Natural killer cell (primary cell): ENCODE measurements at regions not wholly inside any gene's neighbourhood (a gene's known extent, or its start where the extent isn't known, plus 50 kb on each side); places are given as distances from the start of the nearest gene placed in this dataset.

Source experiments
- ATAC-seq, 3 donors: fragments of 150-1000 bp in 2 of 3; fragments of 200-7000 bp in 1 of 3; cut with Tn5 transposase; 1 replicate in 1 of 3; 2 replicates in 2 of 3; pipeline ENCODE4 v1.10.0; 2021; ENCODE audit warnings: mild to moderate bottlenecking in 2 of 3, moderate library complexity in 2 of 3
- DNase-seq, 2 donors: peaks; one replicate each; pipeline versions ENCODE4 v3.0.0 to v3.0.0-alpha.2; 2013 to 2021; ENCODE audit warnings: mixed read lengths in 1 of 2
- H3K27ac ChIP-seq: one replicate; pipeline ENCODE4 v1.5.1; 2013; ENCODE audit warnings: mild to moderate bottlenecking, low read length
- H3K27me3 ChIP-seq: one replicate; pipeline ENCODE4 v1.6.1; 2013; ENCODE audit warnings: low read length; ENCODE audit not compliant: control insufficient read depth, insufficient read depth
- H3K36me3 ChIP-seq: one replicate; pipeline ENCODE4 v1.6.1; 2013; ENCODE audit warnings: low read length; ENCODE audit not compliant: control insufficient read depth, insufficient read depth
- H3K4me1 ChIP-seq: one replicate; pipeline ENCODE4 v1.6.1; 2013; ENCODE audit warnings: low read length; ENCODE audit not compliant: control insufficient read depth, insufficient read depth
- H3K4me3 ChIP-seq: one replicate; pipeline ENCODE4 v1.5.1; 2013; ENCODE audit warnings: low read length
- H3K9me3 ChIP-seq: one replicate; pipeline ENCODE4 v1.6.1; 2013; ENCODE audit warnings: low read length; ENCODE audit not compliant: control insufficient read depth, insufficient read depth
- H3K27ac Mint-ChIP-seq, 2 donors: one replicate each; pipeline ENCODE4 v1.8.0; 2022; ENCODE audit warnings: mild to moderate bottlenecking in 2 of 2, mixed read lengths in 2 of 2, moderate library complexity in 1 of 2
- H3K27me3 Mint-ChIP-seq, 2 donors: one replicate each; pipeline ENCODE4 v1.8.0; 2022; ENCODE audit warnings: low read depth in 2 of 2, mixed read lengths in 2 of 2
- H3K36me3 Mint-ChIP-seq: one replicate; pipeline ENCODE4 v1.8.0; 2022; ENCODE audit warnings: mixed read lengths
- H3K4me1 Mint-ChIP-seq, 2 donors: one replicate each; pipeline ENCODE4 v1.8.0; 2022; ENCODE audit warnings: mixed read lengths in 2 of 2
- H3K4me3 Mint-ChIP-seq: one replicate; pipeline ENCODE4 v1.8.0; 2022; ENCODE audit warnings: mild to moderate bottlenecking, moderate library complexity, mixed read lengths
- H3K9me3 Mint-ChIP-seq, 2 donors: one replicate each; pipeline ENCODE4 v1.8.0; 2022; ENCODE audit warnings: mixed read lengths in 2 of 2
- WGBS: methylation state at CpG from one replicate; pipeline ENCODE4 v1.1.7; 2013; ENCODE audit warnings: missing lambda C conversion rate; ENCODE audit not compliant: insufficient coverage; 5-methylcytosine and 5-hydroxymethylcytosine counted together
- intact Hi-C: fragments of 100-400 bp; cut with micrococcal nuclease; formaldehyde crosslinking; loops from one replicate; pipeline ENCODE4 v1.14.2; 2022
- TF ChIP-seq, protein P1 (sequence below): fragments of 200-600 bp; IDR thresholded peaks from one replicate; pipeline ENCODE4 v1.8.0; 2022; ENCODE audit warnings: antibody characterized with exemption

DNA sequence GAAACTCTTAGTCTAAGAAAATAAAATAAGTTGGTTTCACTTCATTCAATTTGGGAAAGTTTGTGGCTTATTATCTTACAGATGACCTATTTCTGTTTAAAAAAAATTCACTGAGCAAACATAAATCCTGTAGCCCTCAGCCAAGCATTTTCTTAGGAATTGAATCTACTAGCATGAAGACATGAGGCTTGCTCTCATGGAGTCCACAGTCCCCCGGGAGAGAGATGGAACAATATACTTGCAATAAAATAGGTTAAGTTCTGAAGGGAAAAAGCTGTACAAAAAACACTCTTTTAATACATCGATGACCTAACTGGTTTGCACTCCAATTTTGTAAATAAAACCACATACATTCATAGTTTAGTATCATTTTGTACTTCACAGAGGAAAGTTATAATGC lies 642.6 kb upstream of the FAM241A start:
- Histone ChIP-seq H3K36me3 (no peaks in the 10 kb centered on the region), H3K4me3 (no peak overlapping the region), H3K4me1 (no peaks in the 10 kb centered on the region), H3K27ac (no peak overlapping the region), H3K9me3 (no peaks in the 10 kb centered on the region), H3K27me3 (no peaks in the 10 kb centered on the region)
- no peak overlapping the region for H3K4me3 Mint-ChIP-seq
- H3K9me3 Mint-ChIP-seq, result peaks cover 2 to 5% of the 10 kb centered on the region in 2 donors
- ATAC-seq, result no peak
- TF ChIP-seq, protein P1, sequence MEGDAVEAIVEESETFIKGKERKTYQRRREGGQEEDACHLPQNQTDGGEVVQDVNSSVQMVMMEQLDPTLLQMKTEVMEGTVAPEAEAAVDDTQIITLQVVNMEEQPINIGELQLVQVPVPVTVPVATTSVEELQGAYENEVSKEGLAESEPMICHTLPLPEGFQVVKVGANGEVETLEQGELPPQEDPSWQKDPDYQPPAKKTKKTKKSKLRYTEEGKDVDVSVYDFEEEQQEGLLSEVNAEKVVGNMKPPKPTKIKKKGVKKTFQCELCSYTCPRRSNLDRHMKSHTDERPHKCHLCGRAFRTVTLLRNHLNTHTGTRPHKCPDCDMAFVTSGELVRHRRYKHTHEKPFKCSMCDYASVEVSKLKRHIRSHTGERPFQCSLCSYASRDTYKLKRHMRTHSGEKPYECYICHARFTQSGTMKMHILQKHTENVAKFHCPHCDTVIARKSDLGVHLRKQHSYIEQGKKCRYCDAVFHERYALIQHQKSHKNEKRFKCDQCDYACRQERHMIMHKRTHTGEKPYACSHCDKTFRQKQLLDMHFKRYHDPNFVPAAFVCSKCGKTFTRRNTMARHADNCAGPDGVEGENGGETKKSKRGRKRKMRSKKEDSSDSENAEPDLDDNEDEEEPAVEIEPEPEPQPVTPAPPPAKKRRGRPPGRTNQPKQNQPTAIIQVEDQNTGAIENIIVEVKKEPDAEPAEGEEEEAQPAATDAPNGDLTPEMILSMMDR, result no peak
- no peaks in the 10 kb centered on the region for H3K36me3 Mint-ChIP-seq
- intact Hi-C loops, result no loop called here
- no peaks in the 10 kb centered on the region for H3K4me1 Mint-ChIP-seq
- no CpG with 5 or more reads among the region's 2 CpGs for WGBS
- DNase-seq, result no peak
- H3K27ac Mint-ChIP-seq, result no peak overlapping the region
- no peaks in the 10 kb centered on the region for H3K27me3 Mint-ChIP-seq

GRCh38 chr4:111506706-111507105 lies 638.5 kb upstream of the FAM241A start:
- H3K4me1 Mint-ChIP-seq, result no peaks in the 10 kb centered on the region
- no peaks in the 10 kb centered on the region for H3K27me3 Mint-ChIP-seq
- WGBS, result 80% methylated on average over 2 of the region's 2 CpGs
- H3K27me3 ChIP-seq, result no peaks in the 10 kb centered on the region
- no peak overlapping the region for H3K4me3 ChIP-seq
- TF ChIP-seq, protein P1, result no peak
- H3K36me3 ChIP-seq, result no peaks in the 10 kb centered on the region
- intact Hi-C loops, result no loop called here
- no peak overlapping the region for H3K4me3 Mint-ChIP-seq
- no peaks in the 10 kb centered on the region for H3K36me3 Mint-ChIP-seq
- DNase-seq (no peak), ATAC-seq (no peak)
- no peaks in the 10 kb centered on the region for H3K9me3 ChIP-seq
- no peaks in the 10 kb centered on the region for H3K4me1 ChIP-seq
- H3K9me3 Mint-ChIP-seq, result peaks cover 2 to 8% of the 10 kb centered on the region in 2 donors
- H3K27ac ChIP-seq, result no peak overlapping the region
- no peak overlapping the region for H3K27ac Mint-ChIP-seq

GRCh38 chr4:111510535-111510934 lies 634.7 kb upstream of the FAM241A start:
- Mint-ChIP-seq H3K27ac (no peak overlapping the region), H3K4me1 (no peaks in the 10 kb centered on the region), H3K27me3 (no peaks in the 10 kb centered on the region), H3K9me3 (peaks cover 3 to 4% of the 10 kb centered on the region in 2 donors), H3K36me3 (no peaks in the 10 kb centered on the region), H3K4me3 (no peak overlapping the region)
- Histone ChIP-seq H3K36me3 (no peaks in the 10 kb centered on the region), H3K4me1 (no peaks in the 10 kb centered on the region), H3K9me3 (no peaks in the 10 kb centered on the region), H3K27ac (no peak overlapping the region), H3K4me3 (no peak overlapping the region), H3K27me3 (no peaks in the 10 kb centered on the region)
- intact Hi-C loops, result no loop called here
- DNase-seq (no peak), ATAC-seq (no peak)
- TF ChIP-seq, protein P1, result no peak

DNA sequence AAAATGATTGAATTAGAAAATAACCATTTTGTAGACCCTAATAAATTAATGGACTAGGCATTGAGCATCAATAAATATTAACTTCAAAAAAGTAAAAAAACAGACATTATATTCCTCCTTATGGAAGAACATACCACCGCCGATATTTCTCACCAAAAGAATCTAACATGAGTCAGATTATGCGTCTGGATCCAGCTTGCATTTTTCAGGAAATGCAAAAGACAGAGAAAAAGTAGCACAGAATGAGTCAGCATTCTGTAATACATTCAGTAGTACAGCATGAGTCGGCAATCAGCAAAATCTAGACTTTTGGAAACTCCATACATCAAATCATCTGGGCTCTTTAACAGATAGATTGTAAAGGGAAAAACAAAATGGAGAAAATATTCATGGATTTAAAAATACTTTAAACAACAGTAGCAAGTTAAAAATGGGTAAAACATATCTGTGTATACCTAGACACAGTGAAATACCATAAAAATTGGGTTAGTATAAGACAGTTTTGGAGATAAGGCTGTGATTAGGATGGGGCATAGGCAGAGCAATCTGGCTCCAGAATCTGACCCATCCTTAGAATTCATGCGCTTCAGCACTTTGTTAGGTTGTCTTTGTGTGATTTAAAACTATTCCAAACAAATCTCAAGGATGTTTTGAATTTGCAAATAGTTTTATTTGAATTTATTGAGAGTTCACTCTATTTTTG lies 633.0 kb upstream of the FAM241A start:
- Mint-ChIP-seq H3K27me3 (no peaks in the 10 kb centered on the region), H3K4me1 (no peaks in the 10 kb centered on the region), H3K36me3 (no peaks in the 10 kb centered on the region), H3K27ac (no peak overlapping the region), H3K9me3 (peaks cover 3 to 8% of the 10 kb centered on the region in 2 donors), H3K4me3 (no peak overlapping the region)
- H3K36me3 ChIP-seq, result no peaks in the 10 kb centered on the region
- no peaks in the 10 kb centered on the region for H3K27me3 ChIP-seq
- no peaks in the 10 kb centered on the region for H3K4me1 ChIP-seq
- no peaks in the 10 kb centered on the region for H3K9me3 ChIP-seq
- intact Hi-C loops, result no loop called here
- no peak overlapping the region for H3K27ac ChIP-seq
- 9% methylated on average over 3 of the region's 5 CpGs for WGBS
- ATAC-seq, result no peak
- H3K4me3 ChIP-seq, result no peak overlapping the region
- no peak for DNase-seq
- TF ChIP-seq, protein P1, result no peak
